Sciatic nerve (tissue), 2 donors: ENCODE measurements at regions not wholly inside any gene's neighbourhood (a gene's known extent, or its start where the extent isn't known, plus 50 kb on each side); places are given as distances from the start of the nearest gene placed in this dataset.
"Not testable (repeated sequence)": the region's sequence is repeated elsewhere in the genome, so short reads cannot be mapped to it uniquely, and the experiment has no call there.

ENCODE experiments used
- ATAC-seq: fragments of 200-7000 bp; cut with Tn5 transposase; one replicate; pipeline ENCODE4 v1.9.1; 2020; ENCODE audit warnings: mild to moderate bottlenecking, moderate library complexity
- DNase-seq: peaks from one replicate; pipeline ENCODE4 v3.0.0-alpha.2; 2020; ENCODE audit warnings: low spot score
- intact Hi-C: fragments of 100-400 bp; cut with DNase I; formaldehyde crosslinking; loops from one replicate; pipeline ENCODE4 v1.14.2; 2022
- donor health status: DM: no; HTN: no; CAD: no.
- donor health status: DM: no; HTN: no; CAD: no.

GRCh38 chr17:43345515-43345914 is 53.3 kb upstream of the ARL4D start:
- intact Hi-C loops, ATAC-seq, DNase-seq: not testable (repeated sequence)

GRCh38 chr17:43344685-43345084 is 54.1 kb upstream of the ARL4D start:
- DNase-seq (no peak), ATAC-seq (no peak)
- intact Hi-C loops, result no loop called here

- intact Hi-C loops, result no loop called here
- no peak for ATAC-seq
- no peak for DNase-seq
Observed at GRCh38 chr17:43342589-43342890, 56.3 kb upstream of the ARL4D start.

- no peak for DNase-seq
- intact Hi-C loops, result no loop called here
- ATAC-seq, result no peak
Observed at GRCh38 chr17:43341715-43342588, 56.8 kb upstream of the ARL4D start.

- intact Hi-C loops, result no loop called here
- peak; percentile 81 for DNase-seq
- ATAC-seq, result no peak
Observed at GRCh38 chr17:43338886-43339516, 59.8 kb upstream of the ARL4D start.

GRCh38 chr17:43337684-43338428 is 60.9 kb upstream of the ARL4D start:
- ATAC-seq (no peak), DNase-seq (no peak)
- intact Hi-C loops, result no loop called here

GRCh38 chr17:43334738-43335402 is 63.9 kb upstream of the ARL4D start:
- DNase-seq (no peak), ATAC-seq (no peak)
- intact Hi-C loops, result no loop called here

GRCh38 chr17:43333433-43333943 is 65.3 kb upstream of the ARL4D start:
- ATAC-seq, result no peak
- DNase-seq, result no peak
- intact Hi-C loops, result no loop called here

- intact Hi-C loops, result no loop called here
- ATAC-seq (no peak), DNase-seq (no peak)
Observed at GRCh38 chr17:43332230-43332629, 66.6 kb upstream of the ARL4D start.

- DNase-seq (no peak), ATAC-seq (no peak)
- intact Hi-C loops, result no loop called here
Observed at GRCh38 chr17:43330876-43331639, 67.7 kb upstream of the ARL4D start.

- DNase-seq, result no peak
- intact Hi-C loops, result no loop called here
Observed at GRCh38 chr17:43329183-43329582, 69.6 kb upstream of the ARL4D start.

GRCh38 chr17:43328650-43329049 is 70.1 kb upstream of the ARL4D start:
- intact Hi-C loops, result no loop called here
- ATAC-seq (no peak), DNase-seq (no peak)

More at GRCh38 chr17:43329183-43329582, 69.6 kb upstream of the ARL4D start:
- no peak for ATAC-seq

- DNase-seq (no peak), ATAC-seq (no peak)
- intact Hi-C loops, result no loop called here
Observed at GRCh38 chr17:43327834-43328420, 70.9 kb upstream of the ARL4D start.

GRCh38 chr17:43327421-43327820 is 71.4 kb upstream of the ARL4D start:
- DNase-seq (no peak), ATAC-seq (no peak)
- intact Hi-C loops, result no loop called here

- ATAC-seq, result no peak
- intact Hi-C loops, result no loop called here
- no peak for DNase-seq
Observed at GRCh38 chr17:43326490-43327275, 72.1 kb upstream of the ARL4D start.

GRCh38 chr17:43324205-43324893 is 74.4 kb upstream of the ARL4D start:
- DNase-seq (no peak), ATAC-seq (no peak)
- intact Hi-C loops, result no loop called here
